Endothelial cell of hepatic sinusoid (primary cell): ENCODE measurements at regions not wholly inside any gene's neighbourhood (a gene's known extent, or its start where the extent isn't known, plus 50 kb on each side); places are given as distances from the start of the nearest gene placed in this dataset.
"Not testable (repeated sequence)": the region's sequence is repeated elsewhere in the genome, so short reads cannot be mapped to it uniquely, and the experiment has no call there.

Experiments
- in situ Hi-C: cut with HindIII; loops from 2 replicates; pipeline ENCODE4 v1.10.0; 2017; ENCODE audit warnings: low sequenced_read_pairs

GRCh38 chr3:6326771-6327170 lies 534.1 kb upstream of the GRM7 start:
- in situ Hi-C loops = no loop called here

DNA sequence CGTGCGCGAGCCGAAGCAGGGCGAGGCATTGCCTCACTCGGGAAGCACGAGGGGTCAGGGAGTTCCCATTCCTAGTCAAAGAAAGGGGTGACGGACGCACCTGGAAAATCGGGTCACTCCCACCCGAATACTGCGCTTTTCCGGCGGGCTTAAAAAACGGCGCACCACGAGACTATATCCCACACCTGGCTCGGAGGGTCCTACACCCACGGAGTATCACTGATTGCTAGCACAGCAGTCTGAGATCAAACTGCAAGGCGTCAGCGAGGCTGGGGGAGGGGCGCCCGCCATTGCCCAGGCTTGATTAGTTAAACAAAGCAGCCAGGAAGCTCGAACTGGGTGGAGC lies 520.0 kb upstream of the GRM7 start:
- in situ Hi-C loops = not testable (repeated sequence)

GRCh38 chr3:6351752-6352151 lies 509.2 kb upstream of the GRM7 start:
- in situ Hi-C loops = no loop called here

- in situ Hi-C loops = no loop called here
Measured at GRCh38 chr3:6354653-6355052, 506.3 kb upstream of the GRM7 start.

- in situ Hi-C loops = no loop called here
Measured at GRCh38 chr3:6362406-6362805, 498.5 kb upstream of the GRM7 start.

DNA sequence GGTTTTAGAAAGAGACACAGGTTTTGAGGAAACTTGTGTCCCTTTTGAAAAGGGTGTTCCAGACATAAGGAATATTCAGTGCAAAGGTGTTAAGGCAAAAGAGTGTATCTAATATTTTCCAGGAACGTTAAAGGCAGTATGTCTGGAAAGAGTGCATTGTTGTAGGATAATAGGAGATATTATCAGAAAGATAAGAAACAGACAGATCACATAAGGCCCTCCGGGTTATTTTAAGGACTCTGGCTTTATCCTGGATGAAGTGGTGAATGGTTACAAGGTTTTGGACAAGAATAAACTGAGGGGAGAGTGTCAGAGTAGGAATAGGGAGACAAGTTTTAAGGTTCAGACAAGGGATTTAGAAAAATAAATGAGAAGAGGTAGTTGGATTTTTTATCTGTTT lies 493.7 kb upstream of the GRM7 start:
- in situ Hi-C loops = no loop called here

- in situ Hi-C loops = no loop called here
Measured at GRCh38 chr3:6392123-6392522, 468.8 kb upstream of the GRM7 start.

- in situ Hi-C loops = no loop called here
Measured at GRCh38 chr3:6394944-6395343, 466.0 kb upstream of the GRM7 start.

DNA sequence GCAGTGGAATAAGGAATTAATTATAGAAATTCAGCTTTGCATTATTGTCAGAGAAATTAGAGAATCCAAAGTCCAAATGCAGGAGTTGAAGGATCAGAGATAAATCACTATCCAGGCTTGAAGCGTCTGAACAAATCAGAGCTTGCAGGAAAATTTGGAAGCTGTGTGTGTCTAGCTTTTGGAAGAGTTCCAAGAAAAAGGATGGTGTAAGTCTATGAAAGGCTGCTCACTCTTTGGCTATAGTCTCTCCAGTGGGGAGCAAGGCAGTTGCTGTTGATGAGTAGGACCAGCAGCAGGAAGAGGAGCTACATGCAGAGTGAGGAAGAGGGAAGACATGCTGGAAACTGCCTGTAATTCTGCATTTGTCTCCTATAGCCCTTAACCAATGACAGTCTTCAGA lies 464.3 kb upstream of the GRM7 start:
- in situ Hi-C loops = no loop called here

GRCh38 chr3:6402666-6403065 lies 458.2 kb upstream of the GRM7 start:
- in situ Hi-C loops = not testable (repeated sequence)

DNA sequence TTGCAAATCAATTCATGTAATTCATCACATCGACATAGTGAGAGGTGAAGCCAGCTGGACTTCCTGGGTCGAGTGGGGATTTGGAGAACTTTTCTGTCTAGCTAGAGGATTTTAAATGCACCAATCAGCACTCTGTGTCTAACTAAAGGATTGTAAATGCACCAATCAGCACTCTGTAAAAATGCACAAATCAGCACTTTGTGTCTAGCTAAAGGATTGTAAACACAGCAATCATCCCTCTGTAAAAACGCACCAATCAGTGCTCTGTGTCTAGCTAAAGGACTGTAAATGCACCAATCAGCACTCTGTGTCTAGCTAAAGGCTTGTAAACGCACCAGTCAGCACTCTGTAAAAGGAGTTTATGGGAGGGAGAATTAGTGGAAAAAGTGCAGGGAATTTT lies 454.0 kb upstream of the GRM7 start:
- in situ Hi-C loops = not testable (repeated sequence)

- in situ Hi-C loops = no loop called here
Measured at GRCh38 chr3:6416049-6416661, 444.8 kb upstream of the GRM7 start.

GRCh38 chr3:6417174-6417573 lies 443.7 kb upstream of the GRM7 start:
- in situ Hi-C loops = no loop called here

GRCh38 chr3:6418485-6418884 lies 442.4 kb upstream of the GRM7 start:
- in situ Hi-C loops = no loop called here

DNA sequence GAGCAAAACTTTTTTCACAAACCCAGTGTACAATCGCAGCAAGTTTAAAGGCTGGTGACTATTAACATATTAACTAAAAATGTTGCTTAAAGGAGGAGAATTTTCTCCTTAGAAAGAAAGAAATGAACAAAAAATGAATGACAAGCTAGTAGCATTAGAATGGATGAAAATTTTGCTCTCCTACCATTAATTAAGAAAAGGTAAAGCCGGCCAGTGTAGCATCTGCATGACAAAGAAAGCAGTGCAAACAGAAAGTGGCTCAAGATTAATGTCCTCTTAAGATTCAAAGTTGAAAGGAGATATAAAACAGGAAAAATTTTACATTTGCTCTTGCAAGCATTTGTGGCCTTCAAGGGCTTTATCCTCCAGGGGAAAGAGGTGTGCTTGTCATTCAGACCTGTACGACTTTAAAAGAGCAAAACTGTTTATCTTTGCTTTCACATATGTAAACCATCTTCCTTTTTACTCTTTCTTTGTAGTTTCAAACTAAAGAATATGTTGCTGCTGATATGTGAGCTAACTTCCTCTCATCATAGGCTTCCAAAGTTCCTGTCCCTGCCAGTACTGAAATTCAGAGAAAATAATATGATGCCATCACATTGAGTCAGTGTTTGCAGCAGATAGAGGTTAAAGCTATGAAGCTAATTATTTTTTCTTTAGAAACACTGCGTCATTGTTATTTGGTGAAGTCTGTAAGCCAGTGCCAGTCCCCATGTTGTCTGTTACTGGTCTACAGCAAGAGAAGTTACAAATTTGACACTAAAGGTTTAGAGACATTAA lies 439.1 kb upstream of the GRM7 start:
- in situ Hi-C loops = no loop called here

GRCh38 chr3:6425289-6425820 lies 435.6 kb upstream of the GRM7 start:
- in situ Hi-C loops = no loop called here

DNA sequence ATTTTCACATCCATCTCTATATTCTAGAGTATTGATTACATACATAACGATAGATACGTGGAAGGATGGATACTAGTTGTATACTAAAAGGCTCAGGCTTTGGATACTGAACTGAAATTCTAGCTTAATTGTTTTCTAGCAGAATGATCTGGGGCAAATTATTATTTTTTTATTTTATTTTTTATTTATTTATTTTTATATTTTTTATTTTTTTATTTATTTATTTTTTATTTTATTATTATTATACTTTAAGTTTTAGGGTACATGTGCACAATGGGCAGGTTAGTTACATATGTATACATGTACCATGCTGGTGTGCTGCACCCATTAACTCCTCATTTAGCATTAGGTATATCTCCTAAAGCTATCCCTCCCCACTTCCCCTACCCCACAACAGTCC lies 432.6 kb upstream of the GRM7 start:
- in situ Hi-C loops = not testable (repeated sequence)

- in situ Hi-C loops = no loop called here
Measured at GRCh38 chr3:6435951-6436350, 425.0 kb upstream of the GRM7 start.

- in situ Hi-C loops = no loop called here
Measured at GRCh38 chr3:6437631-6438030, 423.3 kb upstream of the GRM7 start.

DNA sequence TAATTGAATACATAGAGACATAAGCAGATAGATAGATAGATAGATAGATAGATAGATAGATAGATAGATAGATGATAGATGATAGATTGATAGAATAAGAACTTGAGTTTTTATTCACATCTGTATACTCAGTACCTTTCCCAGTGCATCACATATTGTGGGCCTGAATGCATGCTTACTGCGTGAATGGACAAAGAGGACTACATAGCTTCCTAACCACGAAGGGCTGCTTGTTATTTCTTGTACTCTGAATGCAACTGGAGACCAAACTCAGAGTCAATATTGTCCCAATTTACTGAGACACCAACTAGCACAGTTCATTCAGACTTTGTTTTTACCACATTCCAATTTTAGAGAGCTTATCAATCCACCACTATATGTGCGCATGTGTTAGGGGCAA lies 422.9 kb upstream of the GRM7 start:
- in situ Hi-C loops = no loop called here

GRCh38 chr3:6439226-6439625 lies 421.7 kb upstream of the GRM7 start:
- in situ Hi-C loops = no loop called here

- in situ Hi-C loops = no loop called here
Measured at GRCh38 chr3:6439824-6440223, 421.1 kb upstream of the GRM7 start.
